ENCODE measurements at regions not wholly inside any gene's neighbourhood (a gene's known extent, or its start where the extent isn't known, plus 50 kb on each side); places are given as distances from the start of the nearest gene placed in this dataset.

GRCh38 chr16:8293413-8293812, 296.9 kb downstream of the TMEM114 start:
- intact Hi-C loops (cut with micrococcal nuclease; ENCODE audit: unreplicated experiment) = no loop called here
- ChIA-PET CTCF (ENCODE audit: unreplicated experiment) (no interaction called here), POLR2A (no interaction called here)
- H3K9me2 ChIP-seq (ENCODE audit: insufficient read depth, low read length) = no peaks in the 10 kb centered on the region
- no peak overlapping the region for H3K4me2 ChIP-seq (ENCODE audit: low read length)
- no peaks in the 10 kb centered on the region for H3K79me2 ChIP-seq (ENCODE audit: insufficient read depth, low read depth, low read length)
- no peak overlapping the region for H2AFZ ChIP-seq (ENCODE audit: low read length)
- BruUV-seq (replicated peaks) = no TSS peak
- H3K9me3 ChIP-seq (ENCODE audit: low read length) = no peaks in the 10 kb centered on the region
- no peaks in the 10 kb centered on the region for H4K20me1 ChIP-seq (ENCODE audit: insufficient read depth, low read length)
- no peaks in the 10 kb centered on the region for H3K36me3 ChIP-seq (ENCODE audit: insufficient read depth, low read length)
- no peaks in the 10 kb centered on the region for H3K4me1 ChIP-seq (ENCODE audit: insufficient read depth, low read length, poor library complexity, severe bottlenecking)
- DNase-seq (ENCODE audit: low spot score) = no peak
- H3K4me3 ChIP-seq (ENCODE audit: low read depth, low read length, poor library complexity, severe bottlenecking) = no peak overlapping the region
- TF ChIP-seq EZH2phosphoT487 (IDR thresholded peaks at IDR 0.05; ENCODE audit: borderline replicate concordance, low read depth, low read length) = no peak
- TF ChIP-seq CTCF (conservative IDR thresholded peaks at IDR 0.05; ENCODE audit: low read length) = no peak
- H3K27ac ChIP-seq (ENCODE audit: low read depth, low read length, poor library complexity, severe bottlenecking) = no peak overlapping the region

GRCh38 chr16:8292271-8292670, 298.0 kb downstream of the TMEM114 start:
- TF ChIP-seq EZH2phosphoT487 (IDR thresholded peaks at IDR 0.05; ENCODE audit: borderline replicate concordance, low read depth, low read length) (no peak), CTCF (conservative IDR thresholded peaks at IDR 0.05; ENCODE audit: low read length) (no peak)
- Histone ChIP-seq H3K27ac (ENCODE audit: low read depth, low read length, poor library complexity, severe bottlenecking) (no peak overlapping the region), H3K9me2 (ENCODE audit: insufficient read depth, low read length) (no peaks in the 10 kb centered on the region), H3K4me1 (ENCODE audit: insufficient read depth, low read length, poor library complexity, severe bottlenecking) (no peaks in the 10 kb centered on the region), H3K4me2 (ENCODE audit: low read length) (no peak overlapping the region), H3K9me3 (ENCODE audit: low read length) (no peaks in the 10 kb centered on the region), H3K4me3 (ENCODE audit: low read depth, low read length, poor library complexity, severe bottlenecking) (no peak overlapping the region), H2AFZ (ENCODE audit: low read length) (no peak overlapping the region), H4K20me1 (ENCODE audit: insufficient read depth, low read length) (no peaks in the 10 kb centered on the region), H3K36me3 (ENCODE audit: insufficient read depth, low read length) (no peaks in the 10 kb centered on the region), H3K79me2 (ENCODE audit: insufficient read depth, low read depth, low read length) (no peaks in the 10 kb centered on the region)
- no TSS peak for BruUV-seq (replicated peaks)
- DNase-seq (ENCODE audit: low spot score) = no peak
- ChIA-PET POLR2A (no interaction called here), CTCF (ENCODE audit: unreplicated experiment) (no interaction called here)
- intact Hi-C loops (cut with micrococcal nuclease; ENCODE audit: unreplicated experiment) = no loop called here

GRCh38 chr16:8286348-8286747, 304.0 kb downstream of the TMEM114 start:
- TF ChIP-seq CTCF (conservative IDR thresholded peaks at IDR 0.05; ENCODE audit: low read length) (no peak), EZH2phosphoT487 (IDR thresholded peaks at IDR 0.05; ENCODE audit: borderline replicate concordance, low read depth, low read length) (no peak)
- H3K4me3 ChIP-seq (ENCODE audit: low read depth, low read length, poor library complexity, severe bottlenecking) = no peak overlapping the region
- H3K79me2 ChIP-seq (ENCODE audit: insufficient read depth, low read depth, low read length) = no peaks in the 10 kb centered on the region
- H3K27ac ChIP-seq (ENCODE audit: low read depth, low read length, poor library complexity, severe bottlenecking) = no peak overlapping the region
- no peaks in the 10 kb centered on the region for H4K20me1 ChIP-seq (ENCODE audit: insufficient read depth, low read length)
- ChIA-PET CTCF (ENCODE audit: unreplicated experiment) (no interaction called here), POLR2A (no interaction called here)
- no peaks in the 10 kb centered on the region for H3K9me2 ChIP-seq (ENCODE audit: insufficient read depth, low read length)
- no peak overlapping the region for H2AFZ ChIP-seq (ENCODE audit: low read length)
- no peaks in the 10 kb centered on the region for H3K36me3 ChIP-seq (ENCODE audit: insufficient read depth, low read length)
- no TSS peak for BruUV-seq (replicated peaks)
- intact Hi-C loops (cut with micrococcal nuclease; ENCODE audit: unreplicated experiment) = no loop called here
- no peak for DNase-seq (ENCODE audit: low spot score)
- H3K4me2 ChIP-seq (ENCODE audit: low read length) = no peak overlapping the region
- H3K4me1 ChIP-seq (ENCODE audit: insufficient read depth, low read length, poor library complexity, severe bottlenecking) = no peaks in the 10 kb centered on the region
- H3K9me3 ChIP-seq (ENCODE audit: low read length) = no peaks in the 10 kb centered on the region

Data from OCI-LY7 (cell line).